Endodermal cell (in vitro differentiated cells): ENCODE measurements at regions not wholly inside any gene's neighbourhood (a gene's known extent, or its start where the extent isn't known, plus 50 kb on each side); places are given as distances from the start of the nearest gene placed in this dataset.

Source experiments
- DNase-seq: peaks from one replicate; pipeline ENCODE4 v3.0.0-alpha.2; 2017
- H3K27ac ChIP-seq: 2 replicates; pipeline ENCODE4 v1.5.1; 2013; ENCODE audit warnings: mild to moderate bottlenecking, low read depth, low read length, moderate library complexity
- H3K27me3 ChIP-seq: 2 replicates; pipeline ENCODE4 v1.6.1; 2013; ENCODE audit warnings: mild to moderate bottlenecking, low read length, moderate library complexity; ENCODE audit not compliant: insufficient read depth, control insufficient read depth, poor library complexity, severe bottlenecking
- H3K36me3 ChIP-seq: 2 replicates; pipeline ENCODE4 v1.7.0; 2013; ENCODE audit warnings: mild to moderate bottlenecking, low read length, moderate library complexity; ENCODE audit not compliant: control insufficient read depth, insufficient read depth
- H3K4me1 ChIP-seq: one replicate; pipeline ENCODE4 v1.7.0; 2013; ENCODE audit warnings: low read length; ENCODE audit not compliant: control insufficient read depth, insufficient read depth
- H3K4me3 ChIP-seq: 2 replicates; pipeline ENCODE4 v1.5.1; 2013; ENCODE audit warnings: mild to moderate bottlenecking, low read length, moderate library complexity
- H3K9ac ChIP-seq: 2 replicates; pipeline ENCODE4 v1.6.1; 2013; ENCODE audit warnings: mild to moderate bottlenecking, low read length, moderate library complexity; ENCODE audit not compliant: poor library complexity, severe bottlenecking; ENCODE audit errors: extremely low read depth
- H3K9me3 ChIP-seq: 2 replicates; pipeline ENCODE4 v1.6.1; 2013; ENCODE audit warnings: mild to moderate bottlenecking, low read length, moderate library complexity; ENCODE audit not compliant: control insufficient read depth
- H3K27ac Mint-ChIP-seq: 2 replicates; pipeline ENCODE4 v1.8.0; 2020; ENCODE audit warnings: mixed read lengths
- H3K27me3 Mint-ChIP-seq: 2 replicates; pipeline ENCODE4 v1.8.0; 2021; ENCODE audit warnings: mild to moderate bottlenecking, mixed read lengths; ENCODE audit not compliant: insufficient read depth
- H3K36me3 Mint-ChIP-seq: 2 replicates; pipeline ENCODE4 v1.8.0; 2020; ENCODE audit warnings: low read depth, mixed read lengths
- H3K4me1 Mint-ChIP-seq: 2 replicates; pipeline ENCODE4 v1.8.0; 2020; ENCODE audit warnings: mixed read lengths
- H3K4me3 Mint-ChIP-seq: 2 replicates; pipeline ENCODE4 v1.8.0; 2020; ENCODE audit warnings: mild to moderate bottlenecking, moderate library complexity, mixed read lengths
- H3K9me3 Mint-ChIP-seq: 2 replicates; pipeline ENCODE4 v1.8.0; 2020; ENCODE audit warnings: mild to moderate bottlenecking, mixed read lengths
- WGBS, 2 experiments: methylation state at CpG; one replicate each; pipeline versions ENCODE4 v1.1.5 to v1.1.7; 2013; ENCODE audit warnings: missing lambda C conversion rate in 2 of 2, mixed read lengths in 1 of 2; ENCODE audit not compliant: insufficient coverage in 1 of 2, insufficient read length in 1 of 2; 5-methylcytosine and 5-hydroxymethylcytosine counted together
- TF ChIP-seq, protein P1 (sequence below): fragments of 200-600 bp; sonication (generic); conservative IDR thresholded peaks from 2 replicates; pipeline ENCODE4 v1.5.0; 2021; ENCODE audit warnings: antibody characterized with exemption, mild to moderate bottlenecking

DNA sequence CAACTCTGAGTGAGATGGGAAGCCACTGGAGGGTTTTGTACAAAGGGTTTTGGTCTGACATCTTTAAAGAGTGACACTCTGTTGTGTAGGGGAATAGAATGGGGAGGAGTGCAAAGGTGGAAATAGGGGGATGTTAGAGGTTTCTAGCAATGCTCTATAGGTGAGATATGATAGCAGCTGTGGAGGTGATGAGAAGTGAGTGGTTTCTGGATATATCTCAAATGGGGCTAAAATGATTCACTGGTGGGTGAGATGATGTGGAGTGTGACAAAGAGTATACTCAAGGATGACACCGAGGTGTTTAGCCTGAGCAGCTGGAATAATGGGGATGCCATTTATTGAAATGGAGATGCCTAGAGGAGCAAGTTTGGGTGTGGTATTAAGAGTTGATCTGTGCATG is 426.4 kb downstream of the PCNX1 start:
- no peak overlapping the region for H3K4me3 ChIP-seq
- H3K4me1 ChIP-seq = no peaks in the 10 kb centered on the region
- H3K9me3 ChIP-seq = no peaks in the 10 kb centered on the region
- Mint-ChIP-seq H3K27ac (no peak overlapping the region), H3K4me3 (no peak overlapping the region), H3K36me3 (peaks cover 33% of the 10 kb centered on the region), H3K4me1 (peaks cover 3% of the 10 kb centered on the region), H3K9me3 (peaks cover 6% of the 10 kb centered on the region), H3K27me3 (no peaks in the 10 kb centered on the region)
- H3K27me3 ChIP-seq = no peaks in the 10 kb centered on the region
- no peak overlapping the region for H3K27ac ChIP-seq
- TF ChIP-seq, protein P1, sequence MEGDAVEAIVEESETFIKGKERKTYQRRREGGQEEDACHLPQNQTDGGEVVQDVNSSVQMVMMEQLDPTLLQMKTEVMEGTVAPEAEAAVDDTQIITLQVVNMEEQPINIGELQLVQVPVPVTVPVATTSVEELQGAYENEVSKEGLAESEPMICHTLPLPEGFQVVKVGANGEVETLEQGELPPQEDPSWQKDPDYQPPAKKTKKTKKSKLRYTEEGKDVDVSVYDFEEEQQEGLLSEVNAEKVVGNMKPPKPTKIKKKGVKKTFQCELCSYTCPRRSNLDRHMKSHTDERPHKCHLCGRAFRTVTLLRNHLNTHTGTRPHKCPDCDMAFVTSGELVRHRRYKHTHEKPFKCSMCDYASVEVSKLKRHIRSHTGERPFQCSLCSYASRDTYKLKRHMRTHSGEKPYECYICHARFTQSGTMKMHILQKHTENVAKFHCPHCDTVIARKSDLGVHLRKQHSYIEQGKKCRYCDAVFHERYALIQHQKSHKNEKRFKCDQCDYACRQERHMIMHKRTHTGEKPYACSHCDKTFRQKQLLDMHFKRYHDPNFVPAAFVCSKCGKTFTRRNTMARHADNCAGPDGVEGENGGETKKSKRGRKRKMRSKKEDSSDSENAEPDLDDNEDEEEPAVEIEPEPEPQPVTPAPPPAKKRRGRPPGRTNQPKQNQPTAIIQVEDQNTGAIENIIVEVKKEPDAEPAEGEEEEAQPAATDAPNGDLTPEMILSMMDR = no peak
- H3K9ac ChIP-seq = no peak overlapping the region
- WGBS, 2 experiments = 89 to 100% methylated on average over 1 of the region's 1 CpG
- no peak for DNase-seq
- peaks cover 14% of the 10 kb centered on the region for H3K36me3 ChIP-seq

DNA sequence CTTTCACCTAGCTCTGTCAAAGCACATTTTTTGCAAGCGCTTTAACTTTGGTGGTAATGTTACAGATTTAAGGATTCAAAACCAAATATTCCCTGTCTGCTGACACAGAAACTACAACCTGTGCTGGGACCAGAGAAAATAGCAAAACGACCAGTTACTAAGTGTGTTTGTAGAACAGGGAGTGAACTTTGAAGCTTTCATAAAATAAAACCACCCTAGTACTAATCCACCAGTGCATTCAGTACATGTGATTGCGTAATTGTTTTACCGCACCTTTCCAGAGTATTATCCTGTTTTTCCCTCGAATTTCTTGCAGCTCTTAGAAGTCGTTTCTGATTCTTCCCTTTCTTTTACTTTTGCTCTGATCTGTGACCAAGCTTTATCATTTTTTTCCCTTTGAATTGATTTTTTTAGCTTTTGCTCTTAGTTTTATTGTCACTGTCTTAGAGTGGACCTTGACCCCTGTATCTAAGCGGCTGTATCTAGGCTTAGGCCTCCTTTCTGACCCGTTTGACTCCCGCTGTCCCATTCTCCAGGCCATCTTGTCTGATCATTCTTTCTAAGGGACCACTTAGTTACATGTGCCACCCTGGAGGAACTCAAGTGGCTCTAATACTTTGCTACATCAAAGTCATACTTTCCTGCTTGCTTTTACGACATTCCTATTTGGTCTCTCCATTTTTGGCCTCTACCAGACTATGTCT is 429.4 kb downstream of the PCNX1 start:
- TF ChIP-seq, protein P1 = no peak
- 92 to 95% methylated on average over 9 to 10 of the region's 10 CpGs for WGBS, 2 experiments
- peaks cover 20% of the 10 kb centered on the region for H3K36me3 Mint-ChIP-seq
- Histone ChIP-seq H3K9me3 (no peaks in the 10 kb centered on the region), H3K27ac (no peak overlapping the region), H3K4me1 (peaks cover 3% of the 10 kb centered on the region), H3K27me3 (no peaks in the 10 kb centered on the region), H3K36me3 (peaks cover 5% of the 10 kb centered on the region), H3K4me3 (no peak overlapping the region), H3K9ac (no peak overlapping the region)
- H3K4me1 Mint-ChIP-seq = peaks cover 14% of the 10 kb centered on the region
- H3K27ac Mint-ChIP-seq = no peak overlapping the region
- no peak overlapping the region for H3K4me3 Mint-ChIP-seq
- peaks cover 6% of the 10 kb centered on the region for H3K9me3 Mint-ChIP-seq
- DNase-seq = no peak
- H3K27me3 Mint-ChIP-seq = no peaks in the 10 kb centered on the region

GRCh38 chr14:71338153-71338552 is 430.9 kb downstream of the PCNX1 start:
- Histone ChIP-seq H3K4me1 (peaks cover 3% of the 10 kb centered on the region), H3K36me3 (peaks cover 5% of the 10 kb centered on the region), H3K9ac (no peak overlapping the region), H3K9me3 (no peaks in the 10 kb centered on the region), H3K27ac (no peak overlapping the region), H3K4me3 (no peak overlapping the region), H3K27me3 (no peaks in the 10 kb centered on the region)
- no peak for DNase-seq
- Mint-ChIP-seq H3K27me3 (no peaks in the 10 kb centered on the region), H3K9me3 (peaks cover 6% of the 10 kb centered on the region), H3K27ac (no peak overlapping the region), H3K4me1 (peaks cover 14% of the 10 kb centered on the region), H3K36me3 (peaks cover 18% of the 10 kb centered on the region), H3K4me3 (no peak overlapping the region)
- 94% methylated on average over 3 to 4 of the region's 4 CpGs for WGBS, 2 experiments
- TF ChIP-seq, protein P1 = no peak
